H1 (cell line): ENCODE measurements at regions not wholly inside any gene's neighbourhood (a gene's known extent, or its start where the extent isn't known, plus 50 kb on each side); places are given as distances from the start of the nearest gene placed in this dataset.

ENCODE experiments used
- CTCF ChIA-PET: fragments of 300-600 bp; sonication (Branson Sonifier 250); formaldehyde crosslinking; loops from one replicate; lab custom pipeline; 2021; ENCODE audit not compliant: partially characterized antibody; lab: Charles Lee
- POLR2A ChIA-PET: fragments of 300-600 bp; sonication (Branson Sonifier 250); formaldehyde crosslinking; loops from one replicate; lab custom pipeline; 2021; ENCODE audit warnings: inconsistent platforms; ENCODE audit not compliant: partially characterized antibody; lab: Charles Lee
- DNase-seq, 2 experiments: peaks; one replicate each; pipeline versions ENCODE4 v3.0.0 to v3.0.0-alpha.2; 2010 to 2022; ENCODE audit warnings: low spot score in 2 of 2, low read depth in 1 of 2, mixed read lengths in 1 of 2
- FAIRE-seq: peaks from 2 replicates; lab custom pipeline; 2011; peaks lifted over from hg19 to GRCh38; lab: Jason Lieb, UNC
- H2AFZ ChIP-seq: 2 replicates; pipeline ENCODE4 v1.8.1; 2012; ENCODE audit warnings: low read length, inconsistent platforms
- H2AK5ac ChIP-seq: 2 replicates; pipeline ENCODE4 v1.6.1; 2013; ENCODE audit warnings: low read depth, low read length
- H2BK120ac ChIP-seq: replicated peaks from 2 replicates; pipeline ENCODE3; 2013; ENCODE audit warnings: low read depth, low read length, inconsistent platforms
- H2BK12ac ChIP-seq: 2 replicates; pipeline ENCODE4 v1.6.1; 2013; ENCODE audit warnings: low read depth, low read length
- H2BK15ac ChIP-seq: 2 replicates; pipeline ENCODE4 v1.6.1; 2013; ENCODE audit warnings: low read length
- H2BK20ac ChIP-seq: 2 replicates; pipeline ENCODE4 v1.6.1; 2013; ENCODE audit warnings: low read length
- H2BK5ac ChIP-seq: 2 replicates; pipeline ENCODE4 v1.6.1; 2013; ENCODE audit warnings: low read depth, low read length
- H3K14ac ChIP-seq: 2 replicates; pipeline ENCODE4 v1.6.1; 2013; ENCODE audit warnings: inconsistent platforms; ENCODE audit not compliant: insufficient read length
- H3K18ac ChIP-seq: 2 replicates; pipeline ENCODE4 v1.6.1; 2013; ENCODE audit warnings: low read length; ENCODE audit errors: extremely low read depth
- H3K23ac ChIP-seq: 2 replicates; pipeline ENCODE4 v1.6.1; 2013; ENCODE audit warnings: inconsistent platforms; ENCODE audit not compliant: insufficient read length
- H3K23me2 ChIP-seq: 2 replicates; pipeline ENCODE4 v1.6.1; 2013; ENCODE audit warnings: low read depth, low read length
- H3K27ac ChIP-seq: 2 replicates; pipeline ENCODE4 v1.6.1; 2011; ENCODE audit warnings: low read depth, low read length, inconsistent platforms
- H3K27me3 ChIP-seq, 4 experiments: replicated peaks in 1 of 4; 1 replicate in 1 of 4; 2 replicates in 3 of 4; pipeline versions ENCODE4 v1.6.1 to v1.8.1; 2011 to 2013; ENCODE audit warnings: low read length in 3 of 4, mild to moderate bottlenecking in 3 of 4, inconsistent platforms in 2 of 4, mixed read lengths in 2 of 4, moderate library complexity in 1 of 4; ENCODE audit not compliant: control insufficient read depth in 3 of 4, insufficient read depth in 3 of 4; ENCODE audit errors: extremely low read depth in 1 of 4
- H3K36me3 ChIP-seq, 4 experiments: 2 replicates each; pipeline versions ENCODE4 v1.6.1 to v1.8.1; 2011 to 2013; ENCODE audit warnings: mild to moderate bottlenecking in 4 of 4, low read length in 3 of 4, moderate library complexity in 2 of 4, control low read depth in 1 of 4, inconsistent platforms in 1 of 4; ENCODE audit not compliant: insufficient read depth in 4 of 4, control insufficient read depth in 2 of 4
- H3K4ac ChIP-seq: replicated peaks from 2 replicates; pipeline ENCODE3; 2013; ENCODE audit warnings: low read length, low read depth, mixed read lengths, inconsistent platforms; ENCODE audit not compliant: insufficient read length
- H3K4me1 ChIP-seq, 4 experiments: replicated peaks in 1 of 4; 1 replicate in 1 of 4; 2 replicates in 3 of 4; pipeline versions ENCODE4 v1.6.1 to v1.8.1; 2011 to 2013; ENCODE audit warnings: low read length in 3 of 4, inconsistent platforms in 2 of 4, mixed read lengths in 1 of 4; ENCODE audit not compliant: insufficient read depth in 4 of 4, control insufficient read depth in 3 of 4
- H3K4me2 ChIP-seq, 2 experiments: 2 replicates each; pipeline versions ENCODE4 v1.6.1 to v1.8.1; 2011 to 2013; ENCODE audit warnings: low read depth in 2 of 2, low read length in 2 of 2, control low read depth in 1 of 2, inconsistent platforms in 1 of 2, mild to moderate bottlenecking in 1 of 2; ENCODE audit not compliant: insufficient read depth in 1 of 2
- H3K4me3 ChIP-seq, 4 experiments: fragments of 200-600, 300-600 bp in 1 of 4; sonication (generic), shearing (Covaris generic), sonication (Bioruptor Twin) in 1 of 4; 2 replicates each; pipeline versions ENCODE4 v1.5.1 to v1.8.1; 2011 to 2016; ENCODE audit warnings: low read length in 4 of 4, low read depth in 3 of 4, control low read depth in 2 of 4, inconsistent platforms in 2 of 4, mild to moderate bottlenecking in 2 of 4, mixed read lengths in 1 of 4, moderate library complexity in 1 of 4; ENCODE audit not compliant: insufficient read depth in 2 of 4; ENCODE audit errors: extremely low read depth in 1 of 4
- H3K56ac ChIP-seq: replicated peaks from 2 replicates; pipeline ENCODE3; 2013; ENCODE audit warnings: low read depth, mild to moderate bottlenecking, mixed read lengths, low read length, inconsistent platforms; ENCODE audit not compliant: insufficient read length
- H3K79me1 ChIP-seq: 2 replicates; pipeline ENCODE4 v1.6.1; 2013; ENCODE audit warnings: low read depth, low read length, control low read depth
- H3K79me2 ChIP-seq, 2 experiments: 2 replicates each; pipeline versions ENCODE4 v1.6.1 to v1.8.1; 2012 to 2013; ENCODE audit warnings: low read length in 2 of 2, mild to moderate bottlenecking in 2 of 2, inconsistent platforms in 1 of 2; ENCODE audit not compliant: insufficient read depth in 2 of 2, control insufficient read depth in 1 of 2
- H3K9ac ChIP-seq, 4 experiments: replicated peaks in 1 of 4; 1 replicate in 1 of 4; 2 replicates in 3 of 4; pipeline versions ENCODE4 v1.6.1 to v1.8.1; 2011 to 2013; ENCODE audit warnings: low read depth in 3 of 4, low read length in 3 of 4, control low read depth in 2 of 4, mild to moderate bottlenecking in 2 of 4, moderate library complexity in 2 of 4, inconsistent platforms in 1 of 4; ENCODE audit errors: extremely low read depth in 1 of 4
- H3K9me3 ChIP-seq, 2 experiments: 2 replicates each; pipeline versions ENCODE4 v1.6.1 to v1.8.1; 2012 to 2013; ENCODE audit warnings: mild to moderate bottlenecking in 2 of 2, moderate library complexity in 2 of 2, control low read depth in 1 of 2, inconsistent platforms in 1 of 2, low read depth in 1 of 2, low read length in 1 of 2, mixed read lengths in 1 of 2; ENCODE audit not compliant: insufficient read depth in 2 of 2
- H4K20me1 ChIP-seq, 2 experiments: replicated peaks in 1 of 2; 2 replicates each; pipeline versions ENCODE3 to v1.8.1; 2011 to 2013; ENCODE audit warnings: inconsistent platforms in 2 of 2, low read length in 2 of 2, mild to moderate bottlenecking in 1 of 2; ENCODE audit not compliant: insufficient read depth in 2 of 2, control insufficient read depth in 1 of 2
- H4K5ac ChIP-seq: 2 replicates; pipeline ENCODE4 v1.6.1; 2013; ENCODE audit warnings: low read length, low read depth, mixed read lengths, inconsistent platforms; ENCODE audit not compliant: insufficient read length
- H4K8ac ChIP-seq: 2 replicates; pipeline ENCODE4 v1.8.0; 2013; ENCODE audit warnings: mild to moderate bottlenecking, moderate library complexity, low read length, inconsistent platforms; ENCODE audit not compliant: insufficient read depth; ENCODE audit errors: extremely low read depth
- H4K91ac ChIP-seq: replicated peaks from 2 replicates; pipeline ENCODE3; 2013; ENCODE audit warnings: low read length, mixed read lengths, inconsistent platforms; ENCODE audit not compliant: insufficient read length
- BCL11A ChIP-seq, 2 experiments: IDR thresholded peaks; one replicate each; pipeline ENCODE4 v1.6.1; 2011; ENCODE audit warnings: low read depth in 2 of 2, low read length in 2 of 2, mild to moderate bottlenecking in 2 of 2
- GTF2F1 ChIP-seq: IDR thresholded peaks from 2 replicates; pipeline ENCODE4 v1.6.1; 2012; ENCODE audit warnings: low read depth, low read length, improper control_type of control experiment, borderline replicate concordance
- SRF ChIP-seq: IDR thresholded peaks from 2 replicates; pipeline ENCODE4 v1.6.1; 2011; ENCODE audit warnings: mild to moderate bottlenecking, low read depth, low read length, moderate library complexity
- TAF7 ChIP-seq: optimal IDR thresholded peaks from 2 replicates; pipeline ENCODE3; 2011; ENCODE audit warnings: low read depth, mild to moderate bottlenecking, inconsistent platforms, low read length, moderate library complexity, borderline replicate concordance
- WGBS, 2 experiments: shearing (Covaris generic) in 1 of 2; methylation state at CpG; one replicate each; pipeline versions ENCODE4 v1.1.6 to v1.1.7; 2013 to 2015; ENCODE audit warnings: low lambda C conversion rate in 2 of 2, mixed read lengths in 2 of 2, inconsistent platforms in 1 of 2, low coverage in 1 of 2, missing lambda C conversion rate in 1 of 2; ENCODE audit not compliant: insufficient replicate concordance in 2 of 2, insufficient coverage in 1 of 2, insufficient read length in 1 of 2; ENCODE audit errors: extremely low coverage in 1 of 2, missing lambda C conversion rate in 1 of 2; 5-methylcytosine and 5-hydroxymethylcytosine counted together

DNA sequence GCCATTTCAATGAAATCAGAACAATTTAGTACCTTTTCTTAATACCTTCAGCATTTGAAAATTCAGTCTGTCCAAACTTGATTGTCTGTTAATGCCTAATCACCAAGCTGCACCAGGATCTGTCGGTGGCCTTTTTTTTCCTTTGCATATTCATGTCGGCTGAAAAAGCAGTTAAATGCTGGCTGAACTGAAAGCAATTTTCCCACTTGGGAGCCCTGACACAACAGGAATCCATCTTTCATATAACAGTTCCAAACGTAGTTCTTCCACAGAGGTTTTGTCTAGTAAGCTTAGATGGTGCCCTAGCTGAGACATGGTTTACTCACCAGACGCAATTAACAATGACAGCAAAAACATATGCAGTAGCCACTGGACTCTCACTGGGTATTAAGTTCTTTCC, 83.6 kb upstream of the CHCHD3 start:
- Histone ChIP-seq H4K5ac (no peak overlapping the region), H3K9ac (no peak overlapping the region), H2BK20ac (no peak overlapping the region), H4K91ac (no peak overlapping the region), H3K56ac (no peak overlapping the region), H3K4me1 (peaks cover 0 to 3% (median 0%) of the 10 kb centered on the region in 4 experiments; a peak in 1 of 7 replicates), H3K4ac (no peak overlapping the region), H2AFZ (no peak overlapping the region), H4K20me1 (no peaks in the 10 kb centered on the region), H2BK15ac (no peak overlapping the region), H3K18ac (no peak overlapping the region), H3K27ac (no peak overlapping the region), H3K23me2 (no peaks in the 10 kb centered on the region), H3K79me2 (no peaks in the 10 kb centered on the region), H3K14ac (no peak overlapping the region), H3K4me3 (no peak overlapping the region), H2BK120ac (no peak overlapping the region), H2AK5ac (no peak overlapping the region), H3K9me3 (no peaks in the 10 kb centered on the region), H3K23ac (no peak overlapping the region), H2BK5ac (no peak overlapping the region; the same call in 1 of the 2 replicates), H3K79me1 (no peaks in the 10 kb centered on the region), H3K4me2 (no peak overlapping the region), H4K8ac (no peak overlapping the region), H3K36me3 (no peaks in the 10 kb centered on the region), H3K27me3 (no peaks in the 10 kb centered on the region), H2BK12ac (no peak overlapping the region)
- ChIA-PET POLR2A (no interaction called here), CTCF (interaction anchor here (0.6 to 0.8 kb wide), 2 partner anchors 9 to 57 kb away, joined by 3 read pairs; no protein-coding TSS in a partner anchor)
- 74% methylated on average over 4 of the region's 4 CpGs; no CpG with 5 or more reads in 1 of the 2 experiments for WGBS, 2 experiments
- FAIRE-seq, result no peak
- DNase-seq, result no peak
- TF ChIP-seq BCL11A (IDR thresholded peaks at IDR 0.05; ENCODE audit: low read depth in 2 of 2, low read length in 2 of 2) (no peak), GTF2F1 (no peak), SRF (no peak), TAF7 (no peak)
